Smooth muscle cell (in vitro differentiated cells): ENCODE measurements at regions not wholly inside any gene's neighbourhood (a gene's known extent, or its start where the extent isn't known, plus 50 kb on each side); places are given as distances from the start of the nearest gene placed in this dataset.

Source experiments
- DNase-seq: peaks from one replicate; lab custom pipeline; 2025; ENCODE audit not compliant: unreplicated experiment; lab: John Stamatoyannopoulos, UW
- H2AFZ ChIP-seq: fragments of 200-600 bp; sonication (generic); 2 replicates; pipeline ENCODE4 v1.6.0; 2016; ENCODE audit warnings: antibody characterized with exemption, low read depth, mild to moderate bottlenecking
- H3F3A ChIP-seq: fragments of 200-600 bp; sonication (generic); 2 replicates; pipeline ENCODE4 v1.6.0; 2017; ENCODE audit warnings: antibody characterized with exemption, low read depth
- H3K27ac ChIP-seq: fragments of 200-600 bp; sonication (generic); 2 replicates; pipeline ENCODE4 v1.5.1; 2016; ENCODE audit warnings: low read depth, mild to moderate bottlenecking
- H3K27me3 ChIP-seq: fragments of 200-600 bp; sonication (generic); 2 replicates; pipeline ENCODE4 v1.6.1; 2016; ENCODE audit warnings: low read depth, mild to moderate bottlenecking
- H3K36me3 ChIP-seq: fragments of 200-600 bp; sonication (generic); 2 replicates; pipeline ENCODE4 v1.5.1; 2016; ENCODE audit warnings: low read depth
- H3K4me1 ChIP-seq: fragments of 200-600 bp; sonication (generic); 2 replicates; pipeline ENCODE4 v1.5.1; 2016; ENCODE audit warnings: low read depth
- H3K4me2 ChIP-seq: fragments of 200-600 bp; sonication (generic); 2 replicates; pipeline ENCODE4 v1.6.0; 2016; ENCODE audit warnings: mild to moderate bottlenecking
- H3K4me3 ChIP-seq: fragments of 200-600 bp; sonication (generic); 2 replicates; pipeline ENCODE4 v1.5.1; 2016; ENCODE audit warnings: mild to moderate bottlenecking
- H3K79me2 ChIP-seq: fragments of 200-600 bp; sonication (generic); 2 replicates; pipeline ENCODE4 v1.6.0; 2016; ENCODE audit warnings: low read depth, mild to moderate bottlenecking
- H3K9ac ChIP-seq: fragments of 200-600 bp; sonication (generic); 2 replicates; pipeline ENCODE4 v1.6.0; 2016; ENCODE audit warnings: low read depth
- H3K9me3 ChIP-seq: fragments of 200-600 bp; sonication (generic); replicated peaks from 2 replicates; pipeline ENCODE4 v1.5.1; 2016; ENCODE audit warnings: low read depth
- H4K20me1 ChIP-seq: fragments of 200-600 bp; sonication (generic); 2 replicates; pipeline ENCODE4 v1.6.0; 2016; ENCODE audit warnings: low read depth
- CTCF ChIP-seq: fragments of 200-600 bp; sonication (generic); IDR thresholded peaks from 2 replicates; pipeline ENCODE4 v1.5.1; 2017; ENCODE audit warnings: borderline replicate concordance, mild to moderate bottlenecking, antibody characterized with exemption; ENCODE audit not compliant: insufficient read depth, poor library complexity, severe bottlenecking
- WGBS: methylation state at CpG from one replicate; pipeline ENCODE4 v1.1.7; 2016; ENCODE audit warnings: low lambda C conversion rate; 5-methylcytosine and 5-hydroxymethylcytosine counted together

GRCh38 chr15:38702178-38702912 is 137.7 kb upstream of the RASGRP1 start:
- Histone ChIP-seq H3K27me3 (peaks cover 40% of the 10 kb centered on the region), H3F3A (no peaks in the 10 kb centered on the region), H3K36me3 (no peaks in the 10 kb centered on the region), H3K9me3 (no peaks in the 10 kb centered on the region), H4K20me1 (no peaks in the 10 kb centered on the region), H3K4me3 (no peak overlapping the region), H2AFZ (no peak overlapping the region), H3K4me2 (no peak overlapping the region), H3K27ac (no peak overlapping the region), H3K9ac (no peak overlapping the region), H3K79me2 (no peaks in the 10 kb centered on the region), H3K4me1 (no peaks in the 10 kb centered on the region)
- WGBS, result 43% methylated on average over 3 of the region's 3 CpGs
- TF ChIP-seq CTCF, result no peak
- no peak for DNase-seq

GRCh38 chr15:38705436-38706219 is 141.0 kb upstream of the RASGRP1 start:
- WGBS, result 59% methylated on average over 11 of the region's 11 CpGs
- DNase-seq, result no peak

GRCh38 chr15:38706956-38707355 is 142.3 kb upstream of the RASGRP1 start:
- Histone ChIP-seq H4K20me1 (no peaks in the 10 kb centered on the region), H3K4me1 (no peaks in the 10 kb centered on the region), H3K9me3 (no peaks in the 10 kb centered on the region), H2AFZ (no peak overlapping the region), H3K79me2 (no peaks in the 10 kb centered on the region), H3K9ac (no peak overlapping the region), H3K4me3 (no peak overlapping the region), H3K36me3 (no peaks in the 10 kb centered on the region), H3K4me2 (no peak overlapping the region), H3F3A (no peaks in the 10 kb centered on the region), H3K27me3 (peaks cover 22% of the 10 kb centered on the region), H3K27ac (no peak overlapping the region)
- 77% methylated on average over 5 of the region's 5 CpGs for WGBS
- no peak for DNase-seq
- no peak for TF ChIP-seq CTCF

More at GRCh38 chr15:38705436-38706219, 141.0 kb upstream of the RASGRP1 start:
- Histone ChIP-seq H3K27me3 (peaks cover 34% of the 10 kb centered on the region), H3K27ac (no peak overlapping the region), H3K79me2 (no peaks in the 10 kb centered on the region), H3K9ac (no peak overlapping the region), H3K4me3 (no peak overlapping the region), H2AFZ (no peak overlapping the region), H3K4me2 (no peak overlapping the region), H3K9me3 (no peaks in the 10 kb centered on the region), H4K20me1 (no peaks in the 10 kb centered on the region), H3F3A (no peaks in the 10 kb centered on the region), H3K36me3 (no peaks in the 10 kb centered on the region), H3K4me1 (no peaks in the 10 kb centered on the region)
- TF ChIP-seq CTCF, result no peak
